K562 (cell line): ENCODE measurements at regions not wholly inside any gene's neighbourhood (a gene's known extent, or its start where the extent isn't known, plus 50 kb on each side); places are given as distances from the start of the nearest gene placed in this dataset.

ENCODE experiments used
- ATAC-seq: fragments of 200-7000 bp; cut with Tn5 transposase; 3 replicates; pipeline ENCODE4 v1.9.1; 2020; ENCODE audit warnings: moderate library complexity
- BruUV-seq: library from RNA; stranded (reverse); fragments of 400-500 nt; replicated peaks from 2 replicates; lab custom pipeline; 2021; lab: Mats Ljungman, UMichigan
- CTCF ChIA-PET: fragments of 300-600 bp; formaldehyde crosslinking; extraction: SDS; loops from one replicate; lab custom pipeline; 2021; ENCODE audit warnings: low intra/inter-chr PET ratio; lab: Yijun Ruan, JAX
- POLR2A ChIA-PET: fragments of 300-600, 350-650 bp; sonication (Branson Sonifier 250); formaldehyde crosslinking; extraction: SDS; loops from one replicate; lab custom pipeline; 2021; ENCODE audit warnings: antibody characterized with exemption, inconsistent platforms; lab: Yijun Ruan, JAX
- DNase-seq, 4 experiments: peaks; one replicate each; pipeline versions ENCODE4 v3.0.0 to v3.0.0-alpha.2; 2011 to 2018; ENCODE audit warnings: low spot score in 3 of 4, mixed read lengths in 3 of 4; ENCODE audit errors: extremely low read depth in 1 of 4
- FAIRE-seq: peaks from 2 replicates; lab custom pipeline; 2011; peaks lifted over from hg19 to GRCh38; lab: Jason Lieb, UNC
- H2AFZ ChIP-seq: 2 replicates; pipeline ENCODE4 v1.6.0; 2011; ENCODE audit warnings: low read depth, low read length, control low read depth, inconsistent platforms
- H3K27ac ChIP-seq: fragments of 200-600 bp; 3 replicates; pipeline ENCODE4 v1.8.0; 2011; ENCODE audit warnings: low read depth, mild to moderate bottlenecking, control low read depth, inconsistent platforms, low read length, moderate library complexity, mixed read lengths; ENCODE audit errors: extremely low read depth
- H3K27me3 ChIP-seq, 2 experiments: fragments of 300-600 bp in 1 of 2; 2 replicates in 1 of 2; 3 replicates in 1 of 2; pipeline versions ENCODE4 v1.6.0 to v1.8.0; 2011; ENCODE audit warnings: inconsistent platforms in 2 of 2, low read length in 2 of 2, mild to moderate bottlenecking in 1 of 2, mixed read lengths in 1 of 2, moderate library complexity in 1 of 2; ENCODE audit not compliant: control insufficient read depth in 2 of 2, insufficient read depth in 2 of 2
- H3K36me3 ChIP-seq: fragments of 300-600 bp; 3 replicates; pipeline ENCODE4 v1.8.0; 2011; ENCODE audit warnings: mild to moderate bottlenecking, low read length, inconsistent platforms; ENCODE audit not compliant: control insufficient read depth, insufficient read depth
- H3K4me1 ChIP-seq, 2 experiments: fragments of 200-600 bp in 1 of 2; replicated peaks in 1 of 2; 2 replicates in 1 of 2; 3 replicates in 1 of 2; pipeline versions ENCODE4 v1.5.1 to v1.8.0; 2011; ENCODE audit warnings: inconsistent platforms in 2 of 2, low read length in 2 of 2, mild to moderate bottlenecking in 1 of 2, mixed read lengths in 1 of 2, moderate library complexity in 1 of 2; ENCODE audit not compliant: control insufficient read depth in 2 of 2, insufficient read depth in 2 of 2
- H3K4me2 ChIP-seq: 2 replicates; pipeline ENCODE4 v1.6.1; 2011; ENCODE audit warnings: low read length, control low read depth, inconsistent platforms, mixed read lengths; ENCODE audit not compliant: insufficient read depth
- H3K4me3 ChIP-seq: fragments of 200-600 bp; sonication (generic), shearing (Covaris generic); 2 replicates; pipeline ENCODE4 v1.5.1; 2016; ENCODE audit warnings: control low read depth, inconsistent platforms
- H3K79me2 ChIP-seq: fragments of 200-600 bp; 3 replicates; pipeline ENCODE4 v1.8.0; 2011; ENCODE audit warnings: low read length, inconsistent platforms; ENCODE audit not compliant: control insufficient read depth, insufficient read depth
- H3K9ac ChIP-seq, 2 experiments: 2 replicates each; pipeline versions ENCODE4 v1.6.0 to v1.6.1; 2011; ENCODE audit warnings: low read depth in 2 of 2, low read length in 2 of 2, control low read depth in 1 of 2, inconsistent platforms in 1 of 2, mild to moderate bottlenecking in 1 of 2, mixed read lengths in 1 of 2; ENCODE audit not compliant: insufficient read depth in 1 of 2
- H3K9me1 ChIP-seq: one replicate; pipeline ENCODE4 v1.6.0; 2011; ENCODE audit warnings: inconsistent platforms, mild to moderate bottlenecking, low read length, moderate library complexity; ENCODE audit not compliant: control insufficient read depth, insufficient read depth
- H3K9me3 ChIP-seq: replicated peaks from 2 replicates; pipeline ENCODE4 v1.5.1; 2011; ENCODE audit warnings: low read depth, low read length, inconsistent platforms; ENCODE audit not compliant: control insufficient read depth, insufficient read depth
- H4K20me1 ChIP-seq: replicated peaks from 2 replicates; pipeline ENCODE4 v1.6.1; 2011; ENCODE audit warnings: low read length, inconsistent platforms, mixed read lengths; ENCODE audit not compliant: control insufficient read depth, insufficient read depth
- ARID1B ChIP-seq: fragments of 450-650 bp; IDR thresholded peaks from 2 replicates; pipeline ENCODE4 v1.6.1; 2016; ENCODE audit warnings: antibody characterized with exemption, mild to moderate bottlenecking, inconsistent platforms
- BMI1 ChIP-seq: fragments of 150-350 bp; IDR thresholded peaks from 2 replicates; pipeline ENCODE4 v1.6.1; 2014; ENCODE audit warnings: low read length
- EGR1 ChIP-seq: fragments of 450-650 bp; conservative IDR thresholded peaks from 2 replicates; pipeline ENCODE4 v1.6.1; 2017; ENCODE audit warnings: mild to moderate bottlenecking
- ETS2 ChIP-seq: IDR thresholded peaks from 2 replicates; pipeline ENCODE4 v1.6.1; 2016; ENCODE audit warnings: borderline replicate concordance, missing genetic modification characterization, mild to moderate bottlenecking, moderate library complexity, missing compliant biosample characterization; ENCODE audit not compliant: poor library complexity, severe bottlenecking
- HMGN3 ChIP-seq: IDR thresholded peaks from 2 replicates; pipeline ENCODE4 v1.6.1; 2011; ENCODE audit warnings: borderline replicate concordance, low read depth, mild to moderate bottlenecking, mixed read lengths, low read length; ENCODE audit not compliant: insufficient read length; ENCODE audit errors: extremely low read depth
- HNRNPH1 ChIP-seq: fragments of 200-400 bp; formaldehyde crosslinking; optimal IDR thresholded peaks from 2 replicates; pipeline ENCODE3; 2017; ENCODE audit warnings: low read depth, mild to moderate bottlenecking, low read length, moderate library complexity
- HNRNPK ChIP-seq: fragments of 200-400 bp; formaldehyde crosslinking; IDR thresholded peaks from one replicate; pipeline ENCODE4 v1.6.1; 2018; ENCODE audit warnings: mild to moderate bottlenecking, low read depth, low read length; ENCODE audit not compliant: poor library complexity, severe bottlenecking
- NFE2 ChIP-seq: IDR thresholded peaks from 2 replicates; pipeline ENCODE4 v1.6.1; 2014; ENCODE audit warnings: antibody characterized with exemption, low read depth
- POLR2B ChIP-seq: fragments of 450-650 bp; IDR thresholded peaks from 2 replicates; pipeline ENCODE4 v1.6.1; 2018; ENCODE audit warnings: low read depth; ENCODE audit not compliant: partially characterized antibody
- PTTG1 ChIP-seq: fragments of 450-650 bp; IDR thresholded peaks from 2 replicates; pipeline ENCODE4 v1.6.1; 2016; ENCODE audit warnings: low read depth, mild to moderate bottlenecking, missing genetic modification characterization, missing compliant biosample characterization
- RBM39 ChIP-seq: fragments of 200-400 bp; formaldehyde crosslinking; optimal IDR thresholded peaks from 2 replicates; pipeline ENCODE3; 2018; ENCODE audit warnings: low read depth, low read length
- XRCC3 ChIP-seq: fragments of 450-650 bp; IDR thresholded peaks from 2 replicates; pipeline ENCODE4 v1.6.1; 2017; ENCODE audit warnings: mild to moderate bottlenecking, moderate library complexity
- ZNF280B ChIP-seq: fragments of 250-450 bp; sonication (Bioruptor Pico); IDR thresholded peaks from 2 replicates; pipeline ENCODE4 v1.5.1; 2021; ENCODE audit warnings: mild to moderate bottlenecking
- ZNF311 ChIP-seq: fragments of 250-450 bp; sonication (Bioruptor Pico); IDR thresholded peaks from 2 replicates; pipeline ENCODE4 v1.4.0; 2020; ENCODE audit warnings: mild to moderate bottlenecking, moderate library complexity
- ZNF444 ChIP-seq: fragments of 250-450 bp; sonication (Bioruptor Pico); IDR thresholded peaks from 2 replicates; pipeline ENCODE4 v1.4.0; 2020; ENCODE audit warnings: mild to moderate bottlenecking, moderate library complexity
- ZNF76 ChIP-seq: fragments of 250-450 bp; sonication (Bioruptor Pico); IDR thresholded peaks from 2 replicates; pipeline ENCODE4 v1.4.0; 2020; ENCODE audit warnings: mild to moderate bottlenecking, moderate library complexity, borderline replicate concordance
- WGBS: fragments of 100-300 bp; shearing (Covaris generic); methylation state at CpG from one replicate; pipeline ENCODE4 v1.1.6; 2016; ENCODE audit warnings: low coverage, mixed read lengths; ENCODE audit not compliant: insufficient coverage; ENCODE audit errors: missing lambda C conversion rate; 5-methylcytosine and 5-hydroxymethylcytosine counted together
- in situ Hi-C: fragments of 300-500 bp; cut with MboI; formaldehyde crosslinking; loops from 4 replicates; pipeline ENCODE4 v1.15.0; 2018; ENCODE audit warnings: inconsistent platforms, mixed read lengths
- intact Hi-C: fragments of 100-400 bp; cut with micrococcal nuclease; formaldehyde crosslinking; loops from 2 replicates; pipeline ENCODE4 v1.14.2; 2022
- TF ChIP-seq, protein P1 (sequence below): fragments of 450-650 bp; conservative IDR thresholded peaks from 2 replicates; pipeline ENCODE4 v1.6.1; 2016; ENCODE audit warnings: missing genetic modification characterization, low read depth, mild to moderate bottlenecking, control low read depth, missing compliant biosample characterization

DNA sequence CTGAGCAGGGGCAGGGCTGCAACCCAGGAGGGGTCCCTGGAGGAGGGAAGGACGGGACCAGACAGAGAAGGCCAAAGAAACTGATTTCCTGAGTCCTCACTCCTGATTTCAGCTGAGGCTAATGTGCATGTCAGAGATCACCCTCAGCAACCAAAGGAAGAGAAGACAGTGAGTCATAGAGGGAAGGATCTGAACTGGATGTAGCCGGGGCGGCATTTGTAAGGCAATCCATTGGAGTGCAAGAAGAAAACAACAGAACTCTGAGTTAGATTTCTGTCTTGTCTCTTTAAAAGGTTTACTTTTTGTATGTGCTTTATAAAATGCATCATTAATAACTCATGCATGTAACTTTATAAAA, 105.3 kb upstream of the AGBL1 start:
- H3K9me3 ChIP-seq: no peaks in the 10 kb centered on the region; the same call in 1 of the 2 replicates
- no peak overlapping the region for H3K4me2 ChIP-seq
- no peak overlapping the region for H3K4me3 ChIP-seq
- intact Hi-C loops: no loop called here
- H3K79me2 ChIP-seq: no peaks in the 10 kb centered on the region
- no peak for ATAC-seq
- CTCF ChIA-PET: no interaction called here
- no peak overlapping the region for H2AFZ ChIP-seq
- no peak for DNase-seq
- WGBS: 0% methylated on average over 3 of the region's 3 CpGs
- no peaks in the 10 kb centered on the region for H3K27me3 ChIP-seq
- POLR2A ChIA-PET: no interaction called here
- no peak overlapping the region for H3K9ac ChIP-seq
- TF ChIP-seq HMGN3 (no peak), EGR1 (no peak), BMI1 (no peak), NFE2 (no peak), ZNF444 (CRISPR knock-in tag) (no peak), ZNF76 (CRISPR knock-in tag) (no peak), HNRNPK (no peak), ZNF280B (CRISPR knock-in tag) (no peak), RBM39 (no peak), HNRNPH1 (no peak), ETS2 (tag) (no peak), ZNF311 (CRISPR knock-in tag) (no peak), ARID1B (no peak), POLR2B (no peak), PTTG1 (tag) (no peak), XRCC3 (no peak)
- TF ChIP-seq, protein P1, sequence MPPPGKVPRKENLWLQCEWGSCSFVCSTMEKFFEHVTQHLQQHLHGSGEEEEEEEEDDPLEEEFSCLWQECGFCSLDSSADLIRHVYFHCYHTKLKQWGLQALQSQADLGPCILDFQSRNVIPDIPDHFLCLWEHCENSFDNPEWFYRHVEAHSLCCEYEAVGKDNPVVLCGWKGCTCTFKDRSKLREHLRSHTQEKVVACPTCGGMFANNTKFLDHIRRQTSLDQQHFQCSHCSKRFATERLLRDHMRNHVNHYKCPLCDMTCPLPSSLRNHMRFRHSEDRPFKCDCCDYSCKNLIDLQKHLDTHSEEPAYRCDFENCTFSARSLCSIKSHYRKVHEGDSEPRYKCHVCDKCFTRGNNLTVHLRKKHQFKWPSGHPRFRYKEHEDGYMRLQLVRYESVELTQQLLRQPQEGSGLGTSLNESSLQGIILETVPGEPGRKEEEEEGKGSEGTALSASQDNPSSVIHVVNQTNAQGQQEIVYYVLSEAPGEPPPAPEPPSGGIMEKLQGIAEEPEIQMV (tag): no peak
- no peaks in the 10 kb centered on the region for H3K4me1 ChIP-seq
- in situ Hi-C loops: no loop called here
- no peaks in the 10 kb centered on the region for H3K9me1 ChIP-seq
- no peak overlapping the region for H3K27ac ChIP-seq
- FAIRE-seq: no peak
- H4K20me1 ChIP-seq: no peaks in the 10 kb centered on the region
- BruUV-seq: no TSS peak
- H3K36me3 ChIP-seq: no peaks in the 10 kb centered on the region
